LoVo (cell line): ENCODE measurements at regions not wholly inside any gene's neighbourhood (a gene's known extent, or its start where the extent isn't known, plus 50 kb on each side); places are given as distances from the start of the nearest gene placed in this dataset.

Source experiments
- DNase-seq: peaks from one replicate; pipeline ENCODE4 v3.0.0-alpha.2; 2016; ENCODE audit warnings: low spot score

- no peak for DNase-seq
These were observed 285.4 kb upstream of the ROPN1 start for GRCh38 chr3:124277144-124277890.

GRCh38 chr3:124281453-124282316, 289.8 kb upstream of the ROPN1 start:
- DNase-seq: no peak

- no peak for DNase-seq
These were observed 291.1 kb upstream of the ROPN1 start for GRCh38 chr3:124282751-124283651.

GRCh38 chr3:124283652-124284023, 291.7 kb upstream of the ROPN1 start:
- no peak for DNase-seq

- DNase-seq: no peak
These were observed 297.1 kb upstream of the ROPN1 start for GRCh38 chr3:124288996-124289395.

- no peak for DNase-seq
These were observed 299.1 kb upstream of the ROPN1 start for GRCh38 chr3:124291008-124291407.

GRCh38 chr3:124292329-124292728, 300.4 kb upstream of the ROPN1 start:
- DNase-seq: peak; percentile 52

- no peak for DNase-seq
These were observed 301.7 kb upstream of the ROPN1 start for GRCh38 chr3:124293584-124293983.

- no peak for DNase-seq
These were observed 303.4 kb upstream of the ROPN1 start for GRCh38 chr3:124295362-124295761.

GRCh38 chr3:124296406-124296805, 304.5 kb upstream of the ROPN1 start:
- DNase-seq: no peak

GRCh38 chr3:124297062-124297980, 305.4 kb upstream of the ROPN1 start:
- no peak for DNase-seq

GRCh38 chr3:124298301-124298700, 306.4 kb upstream of the ROPN1 start:
- no peak for DNase-seq

GRCh38 chr3:124298951-124299350, 307.0 kb upstream of the ROPN1 start:
- no peak for DNase-seq

- no peak for DNase-seq
These were observed 307.9 kb upstream of the ROPN1 start for GRCh38 chr3:124299831-124300230.

- no peak for DNase-seq
These were observed 308.5 kb upstream of the ROPN1 start for GRCh38 chr3:124300416-124300815.

- no peak for DNase-seq
These were observed 311.5 kb upstream of the ROPN1 start for GRCh38 chr3:124303305-124303910.

GRCh38 chr3:124306665-124307064, 314.7 kb upstream of the ROPN1 start:
- no peak for DNase-seq

GRCh38 chr3:124313621-124314020, 321.7 kb upstream of the ROPN1 start:
- no peak for DNase-seq

GRCh38 chr3:124315215-124316033, 323.5 kb upstream of the ROPN1 start:
- peak; percentile 17 for DNase-seq

- no peak for DNase-seq
These were observed 324.0 kb upstream of the ROPN1 start for GRCh38 chr3:124316034-124316287.
